NCI-H187 treated with DMSO at 0.1 percent for 48 hours (cell line): ENCODE measurements at regions not wholly inside any gene's neighbourhood (a gene's known extent, or its start where the extent isn't known, plus 50 kb on each side); places are given as distances from the start of the nearest gene placed in this dataset.

Source experiments
- DNase-seq: peaks from one replicate; lab custom pipeline; 2025; lab: John Stamatoyannopoulos, UW

- DNase-seq, result peak; percentile 66
Observed at GRCh38 chr2:67871686-67872412, 191.0 kb downstream of the C1D start.

- no peak for DNase-seq
Observed at GRCh38 chr2:67872481-67872880, 190.3 kb downstream of the C1D start.

GRCh38 chr2:67873916-67874315, 188.9 kb downstream of the C1D start:
- DNase-seq, result no peak

GRCh38 chr2:67876176-67876575, 186.6 kb downstream of the C1D start:
- no peak for DNase-seq

- DNase-seq, result no peak
Observed at GRCh38 chr2:67877301-67877700, 185.5 kb downstream of the C1D start.

- no peak for DNase-seq
Observed at GRCh38 chr2:67878743-67879142, 184.1 kb downstream of the C1D start.

- DNase-seq, result no peak
Observed at GRCh38 chr2:67879586-67880290, 183.1 kb downstream of the C1D start.

- no peak for DNase-seq
Observed at GRCh38 chr2:67880291-67880761, 182.5 kb downstream of the C1D start.

GRCh38 chr2:67881816-67882215, 181.0 kb downstream of the C1D start:
- no peak for DNase-seq

- no peak for DNase-seq
Observed at GRCh38 chr2:67883316-67884087, 179.3 kb downstream of the C1D start.

- DNase-seq, result no peak
Observed at GRCh38 chr2:67888351-67889005, 174.3 kb downstream of the C1D start.

- no peak for DNase-seq
Observed at GRCh38 chr2:67889056-67889455, 173.7 kb downstream of the C1D start.

GRCh38 chr2:67891642-67892041, 171.2 kb downstream of the C1D start:
- no peak for DNase-seq

- no peak for DNase-seq
Observed at GRCh38 chr2:67892339-67892846, 170.4 kb downstream of the C1D start.

- DNase-seq, result peak; percentile 94
Observed at GRCh38 chr2:67895227-67895941, 167.4 kb downstream of the C1D start.

- no peak for DNase-seq
Observed at GRCh38 chr2:67896076-67896475, 166.7 kb downstream of the C1D start.

- no peak for DNase-seq
Observed at GRCh38 chr2:67896476-67896875, 166.3 kb downstream of the C1D start.

GRCh38 chr2:67898595-67898994, 164.2 kb downstream of the C1D start:
- no peak for DNase-seq

GRCh38 chr2:67899187-67899586, 163.6 kb downstream of the C1D start:
- no peak for DNase-seq

- DNase-seq, result no peak
Observed at GRCh38 chr2:67900826-67901225, 162.0 kb downstream of the C1D start.

- DNase-seq, result no peak
Observed at GRCh38 chr2:67904566-67904965, 158.2 kb downstream of the C1D start.
